HEK293T (cell line): ENCODE measurements at regions not wholly inside any gene's neighbourhood (a gene's known extent, or its start where the extent isn't known, plus 50 kb on each side); places are given as distances from the start of the nearest gene placed in this dataset.
"Not testable (repeated sequence)": the region's sequence is repeated elsewhere in the genome, so short reads cannot be mapped to it uniquely, and the experiment has no call there.

Experiments used
- BHLHE40 ChIP-seq: fragments of 450-650 bp; IDR thresholded peaks from 2 replicates; pipeline ENCODE4 v1.6.1; 2016; ENCODE audit warnings: mild to moderate bottlenecking, moderate library complexity, borderline replicate concordance
- FOXK2 ChIP-seq: fragments of 450-650 bp; IDR thresholded peaks from 2 replicates; pipeline ENCODE4 v1.6.1; 2016; ENCODE audit warnings: mild to moderate bottlenecking
- FOXM1 ChIP-seq: fragments of 450-650 bp; IDR thresholded peaks from 2 replicates; pipeline ENCODE4 v1.6.1; 2017; ENCODE audit warnings: mild to moderate bottlenecking, borderline replicate concordance
- HDGF ChIP-seq: fragments of 450-650 bp; IDR thresholded peaks from 2 replicates; pipeline ENCODE4 v1.6.1; 2017; ENCODE audit warnings: antibody characterized with exemption, borderline replicate concordance
- TARDBP ChIP-seq: fragments of 450-650 bp; IDR thresholded peaks from 2 replicates; pipeline ENCODE4 v1.6.1; 2016

DNA sequence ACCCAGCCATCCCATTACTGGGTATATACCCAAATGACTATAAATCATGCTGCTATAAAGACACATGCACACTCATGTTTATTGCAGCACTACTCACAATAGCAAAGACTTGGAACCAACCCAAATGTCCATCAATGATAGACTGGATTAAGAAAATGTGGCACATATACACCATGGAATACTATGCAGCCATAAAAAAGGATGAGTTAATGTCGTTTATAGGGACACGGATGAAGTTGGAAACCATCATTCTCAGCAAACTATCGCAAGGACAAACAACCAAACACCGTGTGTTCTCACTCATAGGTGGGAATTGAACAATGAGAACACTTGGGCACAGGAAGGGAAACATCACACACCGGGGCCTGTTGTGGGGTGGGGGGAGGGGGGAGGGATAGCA is 61.1 kb upstream of the MAP4K3 start:
- not testable (repeated sequence) for TF ChIP-seq FOXM1, BHLHE40, TARDBP, HDGF, FOXK2
